HepG2 (cell line): ENCODE measurements at regions not wholly inside any gene's neighbourhood (a gene's known extent, or its start where the extent isn't known, plus 50 kb on each side); places are given as distances from the start of the nearest gene placed in this dataset.

Experiments used
- ATAC-seq: fragments of 200-7000 bp; cut with Tn5 transposase; 3 replicates; pipeline ENCODE4 v1.9.1; 2020; ENCODE audit warnings: mild to moderate bottlenecking, moderate library complexity
- BruUV-seq: library from RNA; stranded (reverse); fragments of 400-500 nt; replicated peaks from 2 replicates; lab custom pipeline; 2021; lab: Mats Ljungman, UMichigan
- CTCF ChIA-PET: fragments of 300-600 bp; formaldehyde crosslinking; extraction: SDS; loops from one replicate; lab custom pipeline; 2021; ENCODE audit warnings: low total read pairs, inconsistent platforms, low intra/inter-chr PET ratio; lab: Yijun Ruan, JAX
- POLR2A ChIA-PET: fragments of 350-600 bp; sonication (Branson Sonifier 250); formaldehyde crosslinking; loops from one replicate; lab custom pipeline; 2020; ENCODE audit warnings: antibody characterized with exemption, inconsistent platforms; lab: Yijun Ruan, JAX
- DNase-seq: peaks from one replicate; pipeline ENCODE4 v3.0.0-alpha.2; 2015; ENCODE audit warnings: low spot score
- FAIRE-seq: peaks from 3 replicates; lab custom pipeline; 2011; peaks lifted over from hg19 to GRCh38; lab: Jason Lieb, UNC
- H2AFZ ChIP-seq: one replicate; pipeline ENCODE4 v1.6.1; 2011; ENCODE audit warnings: low read length, inconsistent platforms
- H3K27ac ChIP-seq: fragments of 300-600 bp; 3 replicates; pipeline ENCODE4 v1.8.0; 2011; ENCODE audit warnings: mixed run types, mild to moderate bottlenecking, mixed read lengths, low read length, inconsistent platforms; ENCODE audit not compliant: insufficient read depth; ENCODE audit errors: extremely low read length
- H3K27me3 ChIP-seq, 2 experiments: fragments of 200-600 bp in 1 of 2; 2 replicates in 1 of 2; 3 replicates in 1 of 2; pipeline versions ENCODE4 v1.6.0 to v1.8.0; 2011; ENCODE audit warnings: low read length in 2 of 2, mild to moderate bottlenecking in 2 of 2, moderate library complexity in 2 of 2, inconsistent platforms in 1 of 2; ENCODE audit not compliant: insufficient read depth in 2 of 2, control insufficient read depth in 1 of 2
- H3K36me3 ChIP-seq, 2 experiments: fragments of 200-600 bp in 1 of 2; replicated peaks in 1 of 2; 2 replicates in 1 of 2; 3 replicates in 1 of 2; pipeline versions ENCODE4 v1.5.1 to v1.8.0; 2011; ENCODE audit warnings: low read length in 2 of 2, inconsistent platforms in 1 of 2; ENCODE audit not compliant: insufficient read depth in 2 of 2, control insufficient read depth in 1 of 2
- H3K4me1 ChIP-seq: 2 replicates; pipeline ENCODE4 v1.5.1; 2012; ENCODE audit warnings: low read length, inconsistent platforms; ENCODE audit not compliant: insufficient read depth
- H3K4me2 ChIP-seq: 2 replicates; pipeline ENCODE4 v1.6.0; 2011; ENCODE audit warnings: low read depth, low read length, inconsistent platforms
- H3K4me3 ChIP-seq, 3 experiments: fragments of 200-600 bp in 1 of 3; sonication (generic), shearing (Covaris generic) in 1 of 3; replicated peaks in 1 of 3; 2 replicates each; pipeline ENCODE4 v1.5.1; 2011 to 2016; ENCODE audit warnings: low read length in 3 of 3, inconsistent platforms in 2 of 3, low read depth in 2 of 3, mild to moderate bottlenecking in 2 of 3, control low read depth in 1 of 3, mixed read lengths in 1 of 3; ENCODE audit not compliant: insufficient read depth in 1 of 3
- H3K79me2 ChIP-seq: one replicate; pipeline ENCODE4 v1.6.1; 2011; ENCODE audit warnings: low read length, inconsistent platforms; ENCODE audit not compliant: insufficient read depth
- H3K9ac ChIP-seq: 2 replicates; pipeline ENCODE4 v1.6.0; 2011; ENCODE audit warnings: mild to moderate bottlenecking, low read depth, low read length, inconsistent platforms; ENCODE audit not compliant: insufficient read depth
- H3K9me3 ChIP-seq: 2 replicates; pipeline ENCODE4 v1.5.1; 2012; ENCODE audit warnings: mild to moderate bottlenecking, low read length
- H4K20me1 ChIP-seq: 2 replicates; pipeline ENCODE4 v1.6.0; 2011; ENCODE audit warnings: inconsistent platforms, mild to moderate bottlenecking, low read length, moderate library complexity; ENCODE audit not compliant: insufficient read depth
- HOXA7 ChIP-seq: sonication (generic); formaldehyde crosslinking; IDR thresholded peaks from 2 replicates; pipeline ENCODE4 v1.8.1; 2022; ENCODE audit warnings: mild to moderate bottlenecking, missing genetic modification reagents, moderate library complexity
- NONO ChIP-seq, 2 experiments: fragments of 450-650 bp in 1 of 2; sonication (generic) in 1 of 2; formaldehyde crosslinking in 1 of 2; IDR thresholded peaks in 1 of 2; conservative IDR thresholded peaks in 1 of 2; 2 replicates each; pipeline versions ENCODE4 v1.6.1 to v1.8.0; 2017 to 2022; ENCODE audit warnings: mild to moderate bottlenecking in 1 of 2, missing genetic modification reagents in 1 of 2, moderate library complexity in 1 of 2
- RBAK ChIP-seq: sonication (generic); formaldehyde crosslinking; IDR thresholded peaks from 2 replicates; pipeline ENCODE4 v1.5.1; 2020; ENCODE audit warnings: mild to moderate bottlenecking, missing genetic modification reagents
- REL ChIP-seq: sonication (generic); formaldehyde crosslinking; conservative IDR thresholded peaks from 2 replicates; pipeline ENCODE4 v1.8.0; 2022; ENCODE audit warnings: mild to moderate bottlenecking, missing genetic modification reagents, moderate library complexity
- SMC3 ChIP-seq: IDR thresholded peaks from 2 replicates; pipeline ENCODE4 v1.6.1; 2011; ENCODE audit warnings: low read length, improper control_type of control experiment
- SOX5 ChIP-seq: IDR thresholded peaks from 2 replicates; pipeline ENCODE4 v1.6.1; 2016; ENCODE audit warnings: borderline replicate concordance
- WGBS: methylation state at CpG from one replicate; pipeline ENCODE4 v1.1.6; 2017; ENCODE audit warnings: low lambda C conversion rate; 5-methylcytosine and 5-hydroxymethylcytosine counted together
- in situ Hi-C: cut with HindIII; loops from 2 replicates; pipeline ENCODE4 v1.10.0; 2017; ENCODE audit warnings: low pct_unique_long_range_greater_than_20kb; ENCODE audit not compliant: extremely low pct_ligation_motif_present
- intact Hi-C: fragments of 100-400 bp; cut with micrococcal nuclease; formaldehyde crosslinking; loops from one replicate; pipeline ENCODE4 v1.10.0; 2022; ENCODE audit not compliant: unreplicated experiment
- TF ChIP-seq, protein P1 (sequence below): sonication (generic); formaldehyde crosslinking; IDR thresholded peaks from 2 replicates; pipeline ENCODE4 v1.4.0; 2020; ENCODE audit warnings: mild to moderate bottlenecking, missing genetic modification reagents
- TF ChIP-seq, protein P2 (sequence below): IDR thresholded peaks from 2 replicates; pipeline ENCODE4 v1.6.1; 2012; ENCODE audit warnings: low read depth, low read length, improper control_type of control experiment

DNA sequence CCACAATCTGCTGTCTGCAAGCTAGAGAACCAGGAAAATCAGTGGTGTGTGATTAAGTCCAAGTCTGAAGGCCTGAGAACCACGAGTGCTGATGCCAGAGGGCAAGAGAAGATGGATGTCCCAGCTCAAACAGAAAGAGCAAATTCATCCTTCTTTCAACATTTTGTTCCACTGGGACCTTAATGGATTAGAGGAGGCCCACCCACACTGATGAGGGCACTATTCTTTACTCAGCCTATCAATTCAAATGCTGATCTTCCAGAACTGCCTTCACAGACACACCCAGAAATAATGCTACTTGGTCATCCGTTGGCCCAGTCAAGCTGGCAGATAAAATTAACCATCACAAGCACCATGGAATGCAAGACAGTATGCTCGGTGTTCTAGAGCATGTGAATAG is 226.6 kb upstream of the SASH1 start (continued):
- TF ChIP-seq, protein P1, sequence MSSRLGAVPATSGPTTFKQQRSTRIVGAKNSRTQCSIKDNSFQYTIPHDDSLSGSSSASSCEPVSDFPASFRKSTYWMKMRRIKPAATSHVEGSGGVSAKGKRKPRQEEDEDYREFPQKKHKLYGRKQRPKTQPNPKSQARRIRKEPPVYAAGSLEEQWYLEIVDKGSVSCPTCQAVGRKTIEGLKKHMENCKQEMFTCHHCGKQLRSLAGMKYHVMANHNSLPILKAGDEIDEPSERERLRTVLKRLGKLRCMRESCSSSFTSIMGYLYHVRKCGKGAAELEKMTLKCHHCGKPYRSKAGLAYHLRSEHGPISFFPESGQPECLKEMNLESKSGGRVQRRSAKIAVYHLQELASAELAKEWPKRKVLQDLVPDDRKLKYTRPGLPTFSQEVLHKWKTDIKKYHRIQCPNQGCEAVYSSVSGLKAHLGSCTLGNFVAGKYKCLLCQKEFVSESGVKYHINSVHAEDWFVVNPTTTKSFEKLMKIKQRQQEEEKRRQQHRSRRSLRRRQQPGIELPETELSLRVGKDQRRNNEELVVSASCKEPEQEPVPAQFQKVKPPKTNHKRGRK (CRISPR knock-in tag) = no peak
- TF ChIP-seq REL (CRISPR knock-in tag) (no peak), HOXA7 (CRISPR knock-in tag) (no peak), SMC3 (no peak), RBAK (no peak), NONO (IDR thresholded peaks at IDR 0.05) (no peak), NONO (CRISPR knock-in tag; conservative IDR thresholded peaks at IDR 0.05) (no peak)
- TF ChIP-seq, protein P2, sequence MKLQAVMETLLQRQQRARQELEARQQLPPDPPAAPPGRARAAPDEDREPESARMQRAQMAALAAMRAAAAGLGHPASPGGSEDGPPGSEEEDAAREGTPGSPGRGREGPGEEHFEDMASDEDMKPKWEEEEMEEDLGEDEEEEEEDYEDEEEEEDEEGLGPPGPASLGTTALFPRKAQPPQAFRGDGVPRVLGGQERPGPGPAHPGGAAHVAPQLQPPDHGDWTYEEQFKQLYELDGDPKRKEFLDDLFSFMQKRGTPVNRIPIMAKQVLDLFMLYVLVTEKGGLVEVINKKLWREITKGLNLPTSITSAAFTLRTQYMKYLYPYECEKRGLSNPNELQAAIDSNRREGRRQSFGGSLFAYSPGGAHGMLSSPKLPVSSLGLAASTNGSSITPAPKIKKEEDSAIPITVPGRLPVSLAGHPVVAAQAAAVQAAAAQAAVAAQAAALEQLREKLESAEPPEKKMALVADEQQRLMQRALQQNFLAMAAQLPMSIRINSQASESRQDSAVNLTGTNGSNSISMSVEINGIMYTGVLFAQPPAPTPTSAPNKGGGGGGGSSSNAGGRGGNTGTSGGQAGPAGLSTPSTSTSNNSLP = no peak

DNA sequence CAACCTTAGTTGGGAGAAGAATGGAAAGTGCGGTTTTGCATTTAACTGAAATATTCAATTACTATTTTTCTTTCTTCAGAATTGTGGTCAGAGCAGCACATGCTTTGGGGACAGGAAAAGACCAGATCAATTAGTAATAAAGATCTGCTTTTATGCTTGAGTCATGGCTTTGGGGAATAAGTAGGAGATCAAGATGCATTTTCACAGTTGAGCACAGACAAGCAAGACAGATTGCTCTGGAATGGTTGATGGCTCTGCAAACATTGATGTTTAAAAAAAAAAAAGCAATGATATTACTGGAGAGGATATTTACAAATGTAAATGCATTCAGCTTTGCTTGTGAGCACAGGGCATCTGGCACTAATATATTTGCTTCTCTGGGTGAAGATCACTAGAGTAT is 224.4 kb upstream of the SASH1 start:
- Histone ChIP-seq H2AFZ (no peak overlapping the region), H3K79me2 (no peaks in the 10 kb centered on the region), H3K27me3 (no peaks in the 10 kb centered on the region; a peak in 1 of 5 replicates), H4K20me1 (no peaks in the 10 kb centered on the region), H3K4me2 (no peak overlapping the region), H3K4me3 (no peak overlapping the region), H3K27ac (no peak overlapping the region), H3K9me3 (no peaks in the 10 kb centered on the region), H3K9ac (no peak overlapping the region), H3K4me1 (no peaks in the 10 kb centered on the region), H3K36me3 (no peaks in the 10 kb centered on the region)
- BruUV-seq = no TSS peak
- CTCF ChIA-PET = no interaction called here
- intact Hi-C loops (no loop called here), in situ Hi-C loops (no loop called here)
- POLR2A ChIA-PET = no interaction called here
- TF ChIP-seq SOX5 (CRISPR knock-in tag) = no peak
- no peak for ATAC-seq
- 41% methylated on average over 1 of the region's 1 CpG for WGBS
- DNase-seq = no peak
- FAIRE-seq = no peak
